ENCODE measurements at regions not wholly inside any gene's neighbourhood (a gene's known extent, or its start where the extent isn't known, plus 50 kb on each side); places are given as distances from the start of the nearest gene placed in this dataset.
"Not testable (repeated sequence)": the region's sequence is repeated elsewhere in the genome, so short reads cannot be mapped to it uniquely, and the experiment has no call there.

GRCh38 chr6:105874835-105875626 is 211.1 kb upstream of the PRDM1 start:
- Mint-ChIP-seq H3K27me3 (peaks cover 48% of the 10 kb centered on the region), H3K4me3 (no peak overlapping the region), H3K36me3 (ENCODE audit: low read depth) (no peaks in the 10 kb centered on the region), H3K27ac (no peak overlapping the region), H3K9me3 (no peaks in the 10 kb centered on the region), H3K4me1 (ENCODE audit: low read depth) (peaks cover 24% of the 10 kb centered on the region)

GRCh38 chr6:105873799-105874198 is 212.3 kb upstream of the PRDM1 start:
- H3K9me3 Mint-ChIP-seq = no peaks in the 10 kb centered on the region
- no peak overlapping the region for H3K4me3 Mint-ChIP-seq
- H3K27me3 Mint-ChIP-seq = peaks cover 39% of the 10 kb centered on the region
- no peak overlapping the region for H3K27ac Mint-ChIP-seq
- peaks cover 22% of the 10 kb centered on the region for H3K4me1 Mint-ChIP-seq (ENCODE audit: low read depth)
- H3K36me3 Mint-ChIP-seq (ENCODE audit: low read depth) = no peaks in the 10 kb centered on the region

DNA sequence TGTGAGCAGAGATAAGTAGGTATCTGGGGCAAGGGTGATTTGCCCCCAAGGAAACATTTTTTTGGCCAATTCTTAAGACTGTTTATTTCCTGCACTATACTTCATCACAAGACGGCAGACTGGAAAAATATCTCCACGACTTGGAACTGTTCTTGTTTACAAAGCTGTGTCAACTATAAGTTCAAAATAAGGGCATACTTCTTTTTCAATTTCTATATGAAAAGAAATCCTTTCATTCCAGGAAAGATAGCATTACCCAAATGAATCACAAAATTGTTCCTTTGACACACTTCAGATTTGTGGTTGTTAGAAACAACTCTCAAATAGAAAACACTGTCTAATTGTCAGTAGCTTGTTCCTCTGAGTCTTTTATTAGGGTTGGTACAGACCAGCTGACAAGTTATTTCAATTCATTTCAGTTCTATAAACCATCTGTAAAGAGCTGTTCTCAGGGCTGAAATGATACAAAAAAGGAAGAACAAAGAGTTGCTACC is 212.9 kb upstream of the PRDM1 start:
- H3K36me3 Mint-ChIP-seq (ENCODE audit: low read depth) = no peaks in the 10 kb centered on the region
- H3K4me3 Mint-ChIP-seq = no peak overlapping the region
- no peak overlapping the region for H3K27ac Mint-ChIP-seq
- peaks cover 34% of the 10 kb centered on the region for H3K27me3 Mint-ChIP-seq
- no peaks in the 10 kb centered on the region for H3K9me3 Mint-ChIP-seq
- H3K4me1 Mint-ChIP-seq (ENCODE audit: low read depth) = peaks cover 22% of the 10 kb centered on the region

- Mint-ChIP-seq H3K27me3 (peaks cover 30% of the 10 kb centered on the region), H3K27ac (no peak overlapping the region), H3K4me1 (ENCODE audit: low read depth) (peaks cover 22% of the 10 kb centered on the region), H3K4me3 (no peak overlapping the region), H3K9me3 (no peaks in the 10 kb centered on the region), H3K36me3 (ENCODE audit: low read depth) (no peaks in the 10 kb centered on the region)
Measured at GRCh38 chr6:105872249-105872648, 213.9 kb upstream of the PRDM1 start.

- Mint-ChIP-seq H3K27ac (no peak overlapping the region), H3K4me3 (no peak overlapping the region), H3K4me1 (ENCODE audit: low read depth) (peaks cover 22% of the 10 kb centered on the region), H3K27me3 (peaks cover 27% of the 10 kb centered on the region), H3K9me3 (no peaks in the 10 kb centered on the region), H3K36me3 (ENCODE audit: low read depth) (no peaks in the 10 kb centered on the region)
Measured at GRCh38 chr6:105871542-105871941, 214.6 kb upstream of the PRDM1 start.

DNA sequence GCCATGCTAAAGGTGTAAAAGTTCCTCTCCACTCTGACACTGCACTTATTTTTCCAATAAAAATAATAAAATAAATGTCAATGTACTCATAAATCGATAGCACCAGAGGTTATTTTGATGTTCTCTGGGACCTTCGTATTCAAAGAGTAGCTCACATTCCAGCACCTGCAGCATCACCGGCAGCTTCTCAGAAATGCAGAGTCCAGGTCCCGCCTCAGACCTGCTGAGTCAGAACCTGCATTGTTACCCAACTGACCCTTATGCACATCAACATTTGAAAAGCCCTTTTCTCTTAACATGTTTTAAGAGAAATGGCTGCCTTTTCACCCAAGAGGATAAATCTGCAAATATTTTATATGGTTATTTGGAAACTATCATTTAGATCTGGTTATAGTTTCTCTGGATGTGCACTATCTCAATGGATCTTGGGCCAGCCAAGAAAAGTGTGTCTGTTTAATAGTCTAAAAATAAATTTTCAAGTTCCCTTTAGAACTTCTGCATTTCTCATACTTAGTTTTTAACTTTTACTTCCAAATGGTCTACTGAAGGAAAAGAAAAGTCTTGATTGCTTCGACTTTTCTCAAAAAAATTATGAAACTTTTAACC is 216.2 kb upstream of the PRDM1 start:
- Mint-ChIP-seq H3K4me3 (no peak overlapping the region), H3K9me3 (no peaks in the 10 kb centered on the region), H3K4me1 (ENCODE audit: low read depth) (peaks cover 20% of the 10 kb centered on the region), H3K36me3 (ENCODE audit: low read depth) (no peaks in the 10 kb centered on the region), H3K27me3 (peaks cover 26% of the 10 kb centered on the region), H3K27ac (no peak overlapping the region)

GRCh38 chr6:105868823-105869460 is 217.2 kb upstream of the PRDM1 start:
- Mint-ChIP-seq H3K4me3 (no peak overlapping the region), H3K4me1 (ENCODE audit: low read depth) (peaks cover 18% of the 10 kb centered on the region), H3K9me3 (peaks cover 4% of the 10 kb centered on the region), H3K36me3 (ENCODE audit: low read depth) (no peaks in the 10 kb centered on the region), H3K27ac (no peak overlapping the region), H3K27me3 (peaks cover 31% of the 10 kb centered on the region)

- peaks cover 27% of the 10 kb centered on the region for H3K27me3 Mint-ChIP-seq
- no peak overlapping the region for H3K4me3 Mint-ChIP-seq
- H3K9me3 Mint-ChIP-seq = peaks cover 4% of the 10 kb centered on the region
- H3K36me3 Mint-ChIP-seq (ENCODE audit: low read depth) = no peaks in the 10 kb centered on the region
- peaks cover 8% of the 10 kb centered on the region for H3K4me1 Mint-ChIP-seq (ENCODE audit: low read depth)
- no peak overlapping the region for H3K27ac Mint-ChIP-seq
Measured at GRCh38 chr6:105867821-105868220, 218.3 kb upstream of the PRDM1 start.

- peaks cover 4% of the 10 kb centered on the region for H3K9me3 Mint-ChIP-seq
- no peak overlapping the region for H3K4me3 Mint-ChIP-seq
- H3K27ac Mint-ChIP-seq = no peak overlapping the region
- peaks cover 8% of the 10 kb centered on the region for H3K4me1 Mint-ChIP-seq (ENCODE audit: low read depth)
- H3K36me3 Mint-ChIP-seq (ENCODE audit: low read depth) = no peaks in the 10 kb centered on the region
- H3K27me3 Mint-ChIP-seq = peaks cover 26% of the 10 kb centered on the region
Measured at GRCh38 chr6:105867277-105867676, 218.9 kb upstream of the PRDM1 start.

- Mint-ChIP-seq H3K27ac (no peak overlapping the region), H3K9me3 (peaks cover 4% of the 10 kb centered on the region), H3K4me1 (ENCODE audit: low read depth) (no peaks in the 10 kb centered on the region), H3K36me3 (ENCODE audit: low read depth) (no peaks in the 10 kb centered on the region), H3K27me3 (peaks cover 15% of the 10 kb centered on the region), H3K4me3 (no peak overlapping the region)
Measured at GRCh38 chr6:105862936-105863607, 223.1 kb upstream of the PRDM1 start.

- peaks cover 13% of the 10 kb centered on the region for H3K27me3 Mint-ChIP-seq
- not testable (repeated sequence) for H3K36me3 Mint-ChIP-seq (ENCODE audit: low read depth); H3K4me1 Mint-ChIP-seq (ENCODE audit: low read depth)
Measured at GRCh38 chr6:105860927-105861326, 225.2 kb upstream of the PRDM1 start.

DNA sequence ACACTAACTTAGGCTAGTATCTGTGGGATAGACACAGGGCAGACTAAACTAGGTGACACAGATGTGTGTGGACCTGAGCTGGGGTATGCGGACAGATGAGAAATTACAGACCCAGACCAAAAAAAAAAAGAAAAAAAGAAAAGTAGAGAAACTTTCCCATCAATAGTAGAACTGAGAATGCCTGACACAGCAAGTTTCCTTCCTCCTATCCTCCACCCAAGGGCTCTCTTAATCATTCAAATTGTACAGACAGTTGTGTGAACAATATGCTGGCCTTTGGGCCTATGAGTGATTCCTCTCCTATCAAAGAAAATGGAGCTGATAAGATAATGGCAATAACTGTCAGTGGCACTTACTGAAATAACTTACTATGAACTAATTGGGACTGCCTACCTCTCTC is 226.7 kb upstream of the PRDM1 start:
- H3K36me3 Mint-ChIP-seq (ENCODE audit: low read depth) = no peaks in the 10 kb centered on the region
- peaks cover 3% of the 10 kb centered on the region for H3K9me3 Mint-ChIP-seq
- H3K27ac Mint-ChIP-seq = no peak overlapping the region
- H3K4me1 Mint-ChIP-seq (ENCODE audit: low read depth) = no peaks in the 10 kb centered on the region
- H3K27me3 Mint-ChIP-seq = peaks cover 6% of the 10 kb centered on the region
- H3K4me3 Mint-ChIP-seq = no peak overlapping the region

More at GRCh38 chr6:105860927-105861326, 225.2 kb upstream of the PRDM1 start:
- H3K27ac Mint-ChIP-seq, H3K9me3 Mint-ChIP-seq, H3K4me3 Mint-ChIP-seq: not testable (repeated sequence)

DNA sequence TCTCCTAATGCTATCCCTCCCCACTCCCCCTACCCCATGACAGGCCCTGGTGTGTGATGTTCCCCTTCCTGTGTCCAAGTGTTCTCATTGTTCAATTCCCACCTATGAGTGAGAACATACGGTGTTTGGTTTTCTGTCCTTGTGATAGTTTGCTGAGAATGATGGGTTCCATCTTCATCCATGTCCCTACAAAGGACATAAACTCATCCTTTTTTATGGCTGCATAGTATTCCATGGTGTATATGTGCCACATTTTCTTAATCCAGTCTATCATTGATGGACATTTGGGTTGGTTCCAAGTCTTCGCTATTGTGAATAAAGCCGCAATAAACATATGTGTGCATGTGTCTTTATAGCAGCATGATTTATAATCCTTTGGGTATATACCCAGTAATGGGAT is 227.5 kb upstream of the PRDM1 start:
- not testable (repeated sequence) for H3K36me3 Mint-ChIP-seq (ENCODE audit: low read depth); H3K27me3 Mint-ChIP-seq; H3K27ac Mint-ChIP-seq

DNA sequence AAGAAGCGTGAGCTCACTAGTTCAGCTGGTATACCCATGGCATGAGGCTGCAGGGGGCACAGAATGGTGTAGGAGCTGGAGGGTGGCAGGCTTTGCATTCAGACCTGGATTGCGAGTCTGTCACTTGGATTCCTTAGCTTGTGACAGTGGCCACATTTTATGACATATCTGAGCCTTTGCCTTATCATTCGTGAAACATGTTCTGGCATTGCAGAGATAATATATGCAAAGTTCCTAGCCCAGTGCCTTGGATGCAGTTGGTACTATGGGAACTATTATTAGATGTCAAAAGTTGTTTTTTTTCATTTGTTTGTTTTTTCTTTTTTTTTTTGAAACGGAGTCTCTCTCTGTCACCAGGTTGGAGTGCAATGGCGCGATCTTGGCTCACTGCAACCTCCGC is 230.7 kb upstream of the PRDM1 start:
- Mint-ChIP-seq H3K27ac (no peak overlapping the region), H3K27me3 (no peaks in the 10 kb centered on the region), H3K9me3 (no peaks in the 10 kb centered on the region), H3K4me3 (no peak overlapping the region), H3K4me1 (ENCODE audit: low read depth) (no peaks in the 10 kb centered on the region), H3K36me3 (ENCODE audit: low read depth) (no peaks in the 10 kb centered on the region)

More for the DNA sequence above, 227.5 kb upstream of the PRDM1 start:
- H3K9me3 Mint-ChIP-seq; H3K4me3 Mint-ChIP-seq; H3K4me1 Mint-ChIP-seq (ENCODE audit: low read depth): not testable (repeated sequence)

- H3K27ac Mint-ChIP-seq; H3K4me1 Mint-ChIP-seq (ENCODE audit: low read depth); H3K27me3 Mint-ChIP-seq; H3K9me3 Mint-ChIP-seq; H3K4me3 Mint-ChIP-seq; H3K36me3 Mint-ChIP-seq (ENCODE audit: low read depth): not testable (repeated sequence)
Measured at GRCh38 chr6:105853979-105854378, 232.2 kb upstream of the PRDM1 start.

Data from stimulated activated naive CD8-positive, alpha-beta T cell treated with anti-CD3 and anti-CD28 coated beads, Interleukin-15, Interleukin-2, amounts not matched to agents 100 ng/mL and 50 ng/mL, for 24 hours (primary cell).